ENCODE measurements at regions not wholly inside any gene's neighbourhood (a gene's known extent, or its start where the extent isn't known, plus 50 kb on each side); places are given as distances from the start of the nearest gene placed in this dataset.

GRCh38 chr10:20975236-20975635 is 78.1 kb upstream of the NEBL start:
- no peak for DNase-seq (ENCODE audit: low read depth)

DNA sequence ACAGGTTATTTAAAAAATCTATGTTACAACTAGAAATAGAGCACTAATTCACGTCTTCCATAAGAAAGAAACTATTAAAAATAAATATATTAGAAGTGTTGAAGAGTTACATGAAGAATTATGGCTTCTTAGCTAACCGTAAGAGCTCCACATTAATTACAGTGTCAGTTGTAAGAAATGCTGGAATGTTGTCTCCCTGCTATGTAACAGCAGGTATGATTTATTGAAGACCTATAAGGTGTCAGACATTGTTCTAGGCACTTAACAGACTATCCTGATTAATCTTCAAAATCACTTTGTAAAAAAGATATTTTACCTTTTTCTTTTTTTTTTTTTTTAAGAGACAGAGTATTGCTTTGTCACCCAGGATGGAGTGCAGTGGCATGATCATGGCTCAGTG is 75.8 kb upstream of the NEBL start:
- DNase-seq (ENCODE audit: low read depth): no peak

GRCh38 chr10:20971901-20972300 is 74.8 kb upstream of the NEBL start:
- no peak for DNase-seq (ENCODE audit: low read depth)

- DNase-seq (ENCODE audit: low read depth): no peak
These were observed 73.6 kb upstream of the NEBL start for GRCh38 chr10:20970708-20971107.

DNA sequence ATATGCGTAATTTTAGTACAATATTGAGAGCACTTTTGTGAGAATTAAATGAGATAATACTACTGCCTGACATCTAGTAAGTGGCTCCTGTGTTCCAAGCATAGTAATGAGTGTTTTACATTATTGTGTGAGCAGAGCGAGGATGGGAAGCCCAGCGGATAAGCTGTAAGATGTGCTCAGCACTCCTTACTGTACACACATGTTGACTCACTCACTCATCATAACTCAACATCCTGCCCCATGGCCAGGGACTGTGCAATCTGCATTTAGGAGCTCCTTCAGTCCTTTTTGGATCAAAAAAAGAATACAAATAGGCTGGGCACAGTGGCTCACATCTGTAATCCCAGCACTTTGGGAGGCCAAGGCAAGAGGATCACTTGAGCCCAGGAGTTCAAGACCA is 72.9 kb upstream of the NEBL start:
- DNase-seq (ENCODE audit: low read depth): no peak

GRCh38 chr10:20966426-20966825 is 69.3 kb upstream of the NEBL start:
- no peak for DNase-seq (ENCODE audit: low read depth)

GRCh38 chr10:20963721-20964595 is 66.8 kb upstream of the NEBL start:
- DNase-seq (ENCODE audit: low read depth): no peak

- no peak for DNase-seq (ENCODE audit: low read depth)
These were observed 65.9 kb upstream of the NEBL start for GRCh38 chr10:20963056-20963455.

- no peak for DNase-seq (ENCODE audit: low read depth)
These were observed 65.1 kb upstream of the NEBL start for GRCh38 chr10:20962165-20962564.

DNA sequence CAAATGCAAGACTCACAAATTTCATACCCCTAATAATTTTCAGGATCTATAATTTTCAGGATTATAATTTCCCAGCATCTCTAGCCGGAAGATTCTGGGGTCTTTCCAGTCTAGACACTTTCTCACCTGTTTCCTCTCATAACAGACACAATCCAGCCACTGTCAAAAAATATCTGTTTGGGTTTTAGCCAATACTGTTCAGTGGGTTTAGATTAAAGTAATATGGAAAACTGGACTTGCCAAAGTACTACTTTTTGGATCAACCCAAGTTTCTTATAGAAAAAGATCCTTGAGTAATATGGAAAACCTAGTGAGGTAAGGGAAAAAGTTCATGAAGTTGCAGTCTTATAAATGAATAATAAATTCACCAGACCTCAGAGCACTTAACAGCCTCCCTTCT is 62.1 kb upstream of the NEBL start:
- no peak for DNase-seq (ENCODE audit: low read depth)

- no peak for DNase-seq (ENCODE audit: low read depth)
These were observed 61.7 kb upstream of the NEBL start for GRCh38 chr10:20958764-20959163.

DNA sequence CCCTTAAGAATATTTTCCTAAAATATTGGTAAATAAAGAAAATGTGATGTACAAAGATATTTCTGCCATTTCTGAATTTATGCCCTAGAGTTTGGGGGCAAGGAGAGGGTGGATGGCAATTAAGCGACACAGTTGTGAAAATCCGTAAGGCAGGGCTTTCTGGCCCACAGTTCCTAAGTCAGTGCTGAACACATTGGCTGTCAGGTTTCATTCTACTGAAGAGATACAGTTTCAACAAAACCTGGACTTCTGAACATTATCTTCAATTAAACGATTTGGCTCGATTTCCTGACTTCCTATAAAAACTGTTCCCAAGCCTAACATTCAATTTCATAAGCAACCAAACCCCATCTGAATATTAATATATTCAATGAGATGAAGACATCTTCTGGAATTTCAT is 61.1 kb upstream of the NEBL start:
- DNase-seq (ENCODE audit: low read depth): no peak

GRCh38 chr10:20957744-20958143 is 60.6 kb upstream of the NEBL start:
- DNase-seq (ENCODE audit: low read depth): no peak

DNA sequence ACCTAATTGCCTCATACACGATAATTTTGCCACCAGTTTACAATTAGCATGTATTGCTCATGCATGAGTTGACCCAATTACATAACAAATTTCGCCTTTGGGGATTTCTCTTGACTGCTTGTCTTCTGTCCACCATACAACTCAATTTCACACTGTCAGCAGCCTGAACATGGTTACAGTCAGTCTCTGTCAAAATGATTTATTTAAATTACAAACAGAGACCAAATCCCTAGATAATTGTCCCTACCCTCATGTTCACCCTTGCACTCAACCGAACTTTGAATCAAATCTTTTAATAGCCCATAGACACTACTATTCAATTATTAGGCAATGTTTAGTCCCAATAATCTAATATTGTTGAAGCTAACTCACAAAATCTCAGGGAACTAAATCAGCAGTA is 59.7 kb upstream of the NEBL start:
- DNase-seq (ENCODE audit: low read depth): no peak

DNA sequence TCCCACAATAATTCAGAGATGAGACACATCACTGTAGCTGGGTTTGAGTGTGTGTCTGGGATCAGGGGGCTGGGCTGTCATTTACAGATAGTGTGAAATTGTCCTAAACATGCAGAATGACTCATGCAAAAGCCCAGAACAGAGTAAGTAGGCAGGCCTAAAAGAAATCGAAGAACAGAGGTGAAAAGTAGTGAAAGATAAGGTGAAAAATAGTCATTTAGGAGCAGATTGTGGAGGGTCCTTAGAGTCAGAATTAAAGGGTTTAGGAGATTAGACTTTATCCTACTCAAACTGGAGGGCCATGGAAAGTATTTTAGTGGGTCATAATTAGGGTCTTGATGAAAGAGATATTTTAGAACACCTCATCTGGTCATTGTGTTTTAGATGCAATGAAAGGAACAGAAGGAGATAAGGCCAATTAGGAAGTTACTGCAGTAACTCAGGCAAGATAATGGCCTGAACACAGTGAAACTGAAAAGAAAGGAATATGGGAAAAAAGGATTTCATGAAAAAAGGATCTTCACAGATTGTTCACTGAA is 58.3 kb upstream of the NEBL start:
- no peak for DNase-seq (ENCODE audit: low read depth)

DNA sequence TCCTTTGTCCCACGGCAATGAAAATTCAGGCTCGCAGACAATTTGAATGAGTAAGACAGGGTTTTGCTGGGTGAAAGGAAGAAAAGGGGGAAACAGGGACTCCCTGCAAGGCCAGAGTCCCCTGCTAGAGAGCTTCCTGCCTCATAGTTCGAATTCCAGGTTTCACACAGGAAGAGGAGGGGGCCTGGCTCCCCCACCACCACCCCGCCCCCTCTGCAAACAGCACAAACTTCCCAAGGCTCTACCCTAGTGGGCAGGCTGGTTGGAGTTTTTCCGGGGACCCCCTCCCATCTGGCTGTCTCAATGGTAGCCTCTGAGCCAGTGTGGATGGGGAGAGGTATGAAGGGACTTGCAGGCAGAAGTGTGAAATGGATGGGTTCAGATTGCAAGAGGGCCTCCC is 57.4 kb upstream of the NEBL start:
- no peak for DNase-seq (ENCODE audit: low read depth)

DNA sequence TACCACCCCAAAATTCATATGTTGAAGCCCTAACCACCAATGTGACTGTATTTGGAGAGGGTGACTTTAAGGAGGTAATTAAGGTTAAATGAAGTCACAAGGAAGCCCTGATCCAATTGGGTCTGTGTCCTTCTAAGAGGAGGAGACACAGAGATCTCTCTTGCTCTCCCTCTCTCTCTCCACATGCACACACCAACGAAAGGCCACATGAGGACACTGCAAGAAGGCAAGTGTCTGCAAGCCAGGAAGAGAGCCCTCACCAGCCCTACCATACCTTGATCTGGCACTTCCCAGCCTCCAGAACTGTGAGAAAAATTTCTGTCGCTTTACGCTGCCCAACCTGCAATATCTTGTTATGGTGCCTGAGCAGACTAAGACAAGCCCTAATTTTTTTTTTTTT is 56.0 kb upstream of the NEBL start:
- no peak for DNase-seq (ENCODE audit: low read depth)

DNA sequence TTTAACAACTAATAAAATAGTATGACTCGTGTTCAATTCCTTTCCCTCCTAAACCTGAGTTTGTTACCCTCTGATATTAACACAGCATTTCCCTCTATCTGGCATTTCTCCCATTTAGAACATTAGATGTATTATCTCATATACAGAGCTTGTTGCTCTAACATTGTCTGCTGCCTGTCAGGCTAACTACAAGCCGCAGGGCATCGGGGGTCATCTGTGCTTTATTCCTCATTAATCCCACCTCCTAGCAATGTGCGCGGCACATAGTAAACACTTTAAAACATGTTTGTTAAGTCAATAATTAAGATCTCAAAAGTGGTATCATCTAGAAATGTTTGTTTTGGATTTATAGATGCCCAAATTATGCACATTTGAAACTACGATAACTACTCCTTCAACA is 52.9 kb upstream of the NEBL start:
- no peak for DNase-seq (ENCODE audit: low read depth)

DNA sequence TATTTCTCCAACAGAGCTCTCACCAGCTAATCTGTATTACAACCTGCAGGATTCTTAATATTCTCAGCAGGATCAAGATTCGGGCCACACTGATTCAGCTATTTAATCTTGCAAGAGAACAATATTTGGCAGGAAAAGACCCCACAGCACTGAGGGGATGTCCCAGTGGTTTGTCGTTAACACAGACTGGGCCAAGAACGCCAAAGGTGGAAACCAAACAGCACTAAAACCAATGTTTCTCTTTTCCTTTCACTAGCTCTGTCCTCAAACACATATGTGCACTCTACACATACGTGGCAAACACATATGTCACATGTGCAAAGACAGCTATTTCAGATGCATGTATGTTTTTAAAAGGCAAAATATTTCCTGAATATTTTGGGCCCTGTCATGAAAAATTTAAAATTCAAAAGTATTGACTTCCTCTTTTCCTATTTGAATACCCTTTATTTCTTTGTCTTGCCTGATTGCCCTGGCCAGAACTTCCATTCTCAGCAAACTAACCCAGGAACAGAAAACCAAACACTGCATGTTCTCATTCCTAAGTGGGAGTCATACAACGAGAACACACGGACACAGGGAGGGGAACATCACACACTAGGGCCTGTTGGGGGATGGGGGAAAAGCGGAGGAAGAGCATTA is 51.7 kb upstream of the NEBL start:
- no peak for DNase-seq (ENCODE audit: low read depth)

Data from stimulated activated CD8-positive, alpha-beta memory T cell treated with anti-CD3 and anti-CD28 coated beads, Interleukin-12 subunit alpha, Interleukin-12 subunit beta, amount 100 ng/mL, for 1 hour (primary cell).